ENCODE measurements at regions not wholly inside any gene's neighbourhood (a gene's known extent, or its start where the extent isn't known, plus 50 kb on each side); places are given as distances from the start of the nearest gene placed in this dataset.

DNA sequence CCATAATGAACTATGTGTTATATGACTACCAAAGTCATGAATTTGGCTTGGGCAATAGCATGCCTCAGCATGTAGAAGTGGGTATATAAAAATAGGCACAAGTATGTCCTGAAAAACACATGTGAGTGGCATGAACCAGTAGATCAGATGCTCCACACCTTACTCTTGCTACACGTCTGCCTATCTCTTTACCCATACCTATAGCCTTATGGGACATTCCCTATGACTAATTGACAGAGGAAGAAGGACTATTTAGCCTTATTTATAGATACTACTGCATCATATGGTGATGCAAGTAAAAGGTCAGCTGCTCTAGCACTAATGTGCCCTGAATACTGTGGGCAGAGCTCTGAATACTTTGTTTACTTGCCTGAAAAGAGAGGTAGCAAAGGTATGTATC is 81.0 kb upstream of the ZPLD1 start:
- no peak for TF ChIP-seq EZH2 (optimal IDR thresholded peaks at IDR 0.05; ENCODE audit: low read depth, low read length)
- TF ChIP-seq, protein P1, sequence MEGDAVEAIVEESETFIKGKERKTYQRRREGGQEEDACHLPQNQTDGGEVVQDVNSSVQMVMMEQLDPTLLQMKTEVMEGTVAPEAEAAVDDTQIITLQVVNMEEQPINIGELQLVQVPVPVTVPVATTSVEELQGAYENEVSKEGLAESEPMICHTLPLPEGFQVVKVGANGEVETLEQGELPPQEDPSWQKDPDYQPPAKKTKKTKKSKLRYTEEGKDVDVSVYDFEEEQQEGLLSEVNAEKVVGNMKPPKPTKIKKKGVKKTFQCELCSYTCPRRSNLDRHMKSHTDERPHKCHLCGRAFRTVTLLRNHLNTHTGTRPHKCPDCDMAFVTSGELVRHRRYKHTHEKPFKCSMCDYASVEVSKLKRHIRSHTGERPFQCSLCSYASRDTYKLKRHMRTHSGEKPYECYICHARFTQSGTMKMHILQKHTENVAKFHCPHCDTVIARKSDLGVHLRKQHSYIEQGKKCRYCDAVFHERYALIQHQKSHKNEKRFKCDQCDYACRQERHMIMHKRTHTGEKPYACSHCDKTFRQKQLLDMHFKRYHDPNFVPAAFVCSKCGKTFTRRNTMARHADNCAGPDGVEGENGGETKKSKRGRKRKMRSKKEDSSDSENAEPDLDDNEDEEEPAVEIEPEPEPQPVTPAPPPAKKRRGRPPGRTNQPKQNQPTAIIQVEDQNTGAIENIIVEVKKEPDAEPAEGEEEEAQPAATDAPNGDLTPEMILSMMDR (IDR thresholded peaks at IDR 0.05; ENCODE audit: low read length) = no peak

All from MM.1S (cell line).